Colonic mucosa (tissue), 4 donors: ENCODE measurements at regions not wholly inside any gene's neighbourhood (a gene's known extent, or its start where the extent isn't known, plus 50 kb on each side); places are given as distances from the start of the nearest gene placed in this dataset.

ENCODE experiments used
- DNase-seq: peaks from one replicate; pipeline ENCODE4 v3.0.0-alpha.2; 2020
- H3K27ac ChIP-seq: fragments of 200-600 bp; one replicate; pipeline ENCODE4 v1.8.0; 2021
- H3K27me3 ChIP-seq: fragments of 200-600 bp; one replicate; pipeline ENCODE4 v1.8.0; 2021
- H3K36me3 ChIP-seq: fragments of 200-600 bp; one replicate; pipeline ENCODE4 v1.8.0; 2021
- H3K4me1 ChIP-seq: fragments of 200-600 bp; one replicate; pipeline ENCODE4 v1.8.0; 2021; ENCODE audit warnings: mild to moderate bottlenecking
- H3K4me3 ChIP-seq: fragments of 200-600 bp; one replicate; pipeline ENCODE4 v1.8.0; 2021
- H3K9ac ChIP-seq, 2 donors: one replicate each; pipeline ENCODE4 v1.7.0; 2013; ENCODE audit warnings: control low read depth in 2 of 2, low read depth in 2 of 2, low read length in 2 of 2
- H3K9me3 ChIP-seq: fragments of 200-600 bp; one replicate; pipeline ENCODE4 v1.8.0; 2021
- intact Hi-C: fragments of 100-400 bp; cut with DNase I; formaldehyde crosslinking; loops from one replicate; pipeline ENCODE4 v1.14.1; 2022
- TF ChIP-seq, protein P1 (sequence below): fragments of 200-600 bp; IDR thresholded peaks from one replicate; pipeline ENCODE4 v1.8.0; 2022; ENCODE audit warnings: antibody characterized with exemption, mild to moderate bottlenecking
- donor health status: healthy.
- donor health status: DM: no; HTN: no; CAD: no.
- donor health status: DM: no; HTN: no; CAD: no.

- TF ChIP-seq, protein P1, sequence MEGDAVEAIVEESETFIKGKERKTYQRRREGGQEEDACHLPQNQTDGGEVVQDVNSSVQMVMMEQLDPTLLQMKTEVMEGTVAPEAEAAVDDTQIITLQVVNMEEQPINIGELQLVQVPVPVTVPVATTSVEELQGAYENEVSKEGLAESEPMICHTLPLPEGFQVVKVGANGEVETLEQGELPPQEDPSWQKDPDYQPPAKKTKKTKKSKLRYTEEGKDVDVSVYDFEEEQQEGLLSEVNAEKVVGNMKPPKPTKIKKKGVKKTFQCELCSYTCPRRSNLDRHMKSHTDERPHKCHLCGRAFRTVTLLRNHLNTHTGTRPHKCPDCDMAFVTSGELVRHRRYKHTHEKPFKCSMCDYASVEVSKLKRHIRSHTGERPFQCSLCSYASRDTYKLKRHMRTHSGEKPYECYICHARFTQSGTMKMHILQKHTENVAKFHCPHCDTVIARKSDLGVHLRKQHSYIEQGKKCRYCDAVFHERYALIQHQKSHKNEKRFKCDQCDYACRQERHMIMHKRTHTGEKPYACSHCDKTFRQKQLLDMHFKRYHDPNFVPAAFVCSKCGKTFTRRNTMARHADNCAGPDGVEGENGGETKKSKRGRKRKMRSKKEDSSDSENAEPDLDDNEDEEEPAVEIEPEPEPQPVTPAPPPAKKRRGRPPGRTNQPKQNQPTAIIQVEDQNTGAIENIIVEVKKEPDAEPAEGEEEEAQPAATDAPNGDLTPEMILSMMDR, result no peak
- Histone ChIP-seq H3K36me3 (no peaks in the 10 kb centered on the region), H3K9me3 (no peaks in the 10 kb centered on the region), H3K4me1 (no peaks in the 10 kb centered on the region), H3K27ac (no peak overlapping the region), H3K4me3 (no peak overlapping the region), H3K9ac (no peak overlapping the region), H3K27me3 (no peaks in the 10 kb centered on the region)
- DNase-seq, result no peak
- intact Hi-C loops, result no loop called here
Measured at GRCh38 chr7:41492603-41493002, 210.3 kb downstream of the INHBA start.

DNA sequence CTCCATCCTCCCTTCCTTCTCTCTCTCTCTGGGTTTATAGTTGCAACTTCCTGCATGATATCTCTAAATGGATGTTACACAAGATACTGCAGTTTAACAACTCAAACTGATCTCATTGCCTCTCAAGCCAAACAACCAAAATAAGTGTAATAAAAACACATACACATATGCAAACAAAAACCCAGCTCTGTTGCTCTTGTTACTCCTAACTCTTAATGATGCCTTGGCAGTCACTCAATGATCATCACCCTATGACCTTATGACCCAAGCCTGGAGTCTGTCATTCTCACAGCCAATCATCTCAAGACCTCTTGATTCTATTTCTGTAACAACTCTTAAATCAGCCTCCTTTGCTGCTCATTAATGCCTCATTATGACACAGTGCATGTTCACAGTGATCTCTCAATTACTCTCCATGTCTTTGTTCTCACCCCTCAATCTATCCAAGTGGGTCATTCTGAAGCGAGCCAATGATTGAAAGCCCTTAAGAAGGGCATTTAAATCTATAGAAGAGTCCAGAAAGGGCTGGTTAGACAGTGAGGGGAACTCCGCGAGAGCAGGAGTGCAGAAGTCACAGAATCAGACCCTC lies 210.9 kb downstream of the INHBA start:
- intact Hi-C loops, result no loop called here
- Histone ChIP-seq H3K4me1 (no peaks in the 10 kb centered on the region), H3K36me3 (no peaks in the 10 kb centered on the region), H3K9ac (no peak overlapping the region), H3K9me3 (no peaks in the 10 kb centered on the region), H3K4me3 (no peak overlapping the region), H3K27me3 (no peaks in the 10 kb centered on the region), H3K27ac (no peak overlapping the region)
- no peak for DNase-seq
- TF ChIP-seq, protein P1, result no peak

GRCh38 chr7:41491308-41491707 lies 211.6 kb downstream of the INHBA start:
- Histone ChIP-seq H3K4me1 (no peaks in the 10 kb centered on the region), H3K27me3 (no peaks in the 10 kb centered on the region), H3K4me3 (no peak overlapping the region), H3K36me3 (no peaks in the 10 kb centered on the region), H3K9ac (no peak overlapping the region), H3K27ac (no peak overlapping the region), H3K9me3 (no peaks in the 10 kb centered on the region)
- no peak for DNase-seq
- intact Hi-C loops, result no loop called here
- TF ChIP-seq, protein P1, result no peak

- intact Hi-C loops, result no loop called here
Measured at GRCh38 chr7:41489885-41490284, 213.0 kb downstream of the INHBA start.

GRCh38 chr7:41487229-41487940 lies 215.5 kb downstream of the INHBA start:
- H3K9ac ChIP-seq, result no peak overlapping the region
- H3K4me1 ChIP-seq, result no peaks in the 10 kb centered on the region
- no peaks in the 10 kb centered on the region for H3K9me3 ChIP-seq
- no peak for DNase-seq
- H3K4me3 ChIP-seq, result no peak overlapping the region
- intact Hi-C loops, result no loop called here
- H3K27ac ChIP-seq, result no peak overlapping the region
- TF ChIP-seq, protein P1, result no peak
- H3K27me3 ChIP-seq, result no peaks in the 10 kb centered on the region
- H3K36me3 ChIP-seq, result no peaks in the 10 kb centered on the region

More at GRCh38 chr7:41489885-41490284, 213.0 kb downstream of the INHBA start:
- TF ChIP-seq, protein P1, result no peak
- no peak for DNase-seq
- H3K36me3 ChIP-seq, result no peaks in the 10 kb centered on the region
- no peaks in the 10 kb centered on the region for H3K4me1 ChIP-seq
- H3K4me3 ChIP-seq, result no peak overlapping the region
- H3K9me3 ChIP-seq, result no peaks in the 10 kb centered on the region
- H3K9ac ChIP-seq, result no peak overlapping the region
- H3K27me3 ChIP-seq, result no peaks in the 10 kb centered on the region
- no peak overlapping the region for H3K27ac ChIP-seq
